ENCODE measurements at regions not wholly inside any gene's neighbourhood (a gene's known extent, or its start where the extent isn't known, plus 50 kb on each side); places are given as distances from the start of the nearest gene placed in this dataset.

DNA sequence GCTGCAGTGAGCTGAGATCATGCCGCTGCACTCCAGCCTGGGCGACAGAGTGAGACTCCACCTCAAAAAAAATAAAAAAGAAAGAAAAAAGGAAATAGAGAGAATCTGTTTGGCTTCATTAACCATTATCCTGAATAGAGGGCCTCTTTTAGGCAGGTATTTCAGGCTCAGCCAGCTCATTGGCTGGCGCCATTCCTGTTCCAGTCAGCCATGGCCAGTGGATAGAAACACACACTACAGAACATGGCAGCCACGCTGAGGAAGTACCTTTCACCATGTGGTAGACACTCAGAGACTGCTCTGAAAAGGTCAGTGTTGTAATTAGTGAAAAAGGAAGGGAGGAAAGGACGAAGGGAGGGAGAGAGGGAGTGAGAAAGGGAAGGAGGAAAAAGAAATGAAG is 340.0 kb upstream of the ACTBL2 start:
- Histone ChIP-seq H3K27me3 (no peaks in the 10 kb centered on the region), H3K4me1 (no peaks in the 10 kb centered on the region), H3K27ac (no peak overlapping the region), H3K36me3 (replicated peaks in 1 of 2; ENCODE audit: insufficient read depth in 1 of 2, low read depth in 2 of 2) (no peaks in the 10 kb centered on the region), H3K9me3 (no peaks in the 10 kb centered on the region), H3K4me3 (no peak overlapping the region)
- intact Hi-C loops (cut with DNase I) = no loop called here
- WGBS, 2 donors = 86 to 87% methylated on average over 5 of the region's 5 CpGs
- TF ChIP-seq, protein P1, sequence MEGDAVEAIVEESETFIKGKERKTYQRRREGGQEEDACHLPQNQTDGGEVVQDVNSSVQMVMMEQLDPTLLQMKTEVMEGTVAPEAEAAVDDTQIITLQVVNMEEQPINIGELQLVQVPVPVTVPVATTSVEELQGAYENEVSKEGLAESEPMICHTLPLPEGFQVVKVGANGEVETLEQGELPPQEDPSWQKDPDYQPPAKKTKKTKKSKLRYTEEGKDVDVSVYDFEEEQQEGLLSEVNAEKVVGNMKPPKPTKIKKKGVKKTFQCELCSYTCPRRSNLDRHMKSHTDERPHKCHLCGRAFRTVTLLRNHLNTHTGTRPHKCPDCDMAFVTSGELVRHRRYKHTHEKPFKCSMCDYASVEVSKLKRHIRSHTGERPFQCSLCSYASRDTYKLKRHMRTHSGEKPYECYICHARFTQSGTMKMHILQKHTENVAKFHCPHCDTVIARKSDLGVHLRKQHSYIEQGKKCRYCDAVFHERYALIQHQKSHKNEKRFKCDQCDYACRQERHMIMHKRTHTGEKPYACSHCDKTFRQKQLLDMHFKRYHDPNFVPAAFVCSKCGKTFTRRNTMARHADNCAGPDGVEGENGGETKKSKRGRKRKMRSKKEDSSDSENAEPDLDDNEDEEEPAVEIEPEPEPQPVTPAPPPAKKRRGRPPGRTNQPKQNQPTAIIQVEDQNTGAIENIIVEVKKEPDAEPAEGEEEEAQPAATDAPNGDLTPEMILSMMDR (IDR thresholded peaks at IDR 0.05) = no peak
- TF ChIP-seq POLR2A (IDR thresholded peaks at IDR 0.05) = no peak
- ATAC-seq = no peak
- no peak for DNase-seq

GRCh38 chr5:57818397-57818796 is 335.8 kb upstream of the ACTBL2 start:
- Histone ChIP-seq H3K9me3 (no peaks in the 10 kb centered on the region), H3K27me3 (no peaks in the 10 kb centered on the region), H3K4me1 (no peaks in the 10 kb centered on the region), H3K4me3 (no peak overlapping the region), H3K27ac (no peak overlapping the region), H3K36me3 (replicated peaks in 1 of 2; ENCODE audit: insufficient read depth in 1 of 2, low read depth in 2 of 2) (no peaks in the 10 kb centered on the region)
- DNase-seq (no peak), ATAC-seq (no peak)
- TF ChIP-seq, protein P1 (IDR thresholded peaks at IDR 0.05) = no peak
- TF ChIP-seq POLR2A (IDR thresholded peaks at IDR 0.05) = no peak
- intact Hi-C loops (cut with DNase I) = no loop called here

DNA sequence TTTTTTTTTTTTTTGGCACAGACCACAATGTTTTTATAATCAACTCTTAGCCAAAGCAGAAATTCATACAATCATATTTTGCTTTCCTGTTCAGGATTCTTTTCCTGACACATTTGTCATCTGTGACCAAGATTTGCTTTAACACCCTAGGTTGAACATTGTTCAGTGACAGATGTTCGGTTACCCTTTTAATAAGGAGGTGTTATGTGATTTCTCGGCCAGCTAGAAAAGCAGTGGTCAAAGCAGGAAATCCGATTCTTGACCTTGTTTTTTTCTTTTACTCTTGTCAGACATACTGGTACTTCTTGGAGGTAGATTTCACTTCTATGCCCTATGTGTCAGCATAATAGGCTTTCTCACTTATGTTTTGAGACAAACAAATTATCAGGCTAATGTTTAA is 335.3 kb upstream of the ACTBL2 start:
- WGBS, 2 donors = 66 to 71% methylated on average over 3 of the region's 3 CpGs
- H3K27me3 ChIP-seq = no peaks in the 10 kb centered on the region
- no peak for ATAC-seq
- H3K4me1 ChIP-seq = no peaks in the 10 kb centered on the region
- H3K36me3 ChIP-seq (replicated peaks in 1 of 2; ENCODE audit: insufficient read depth in 1 of 2, low read depth in 2 of 2) = no peaks in the 10 kb centered on the region
- TF ChIP-seq, protein P1 (IDR thresholded peaks at IDR 0.05) = no peak
- no peak for TF ChIP-seq POLR2A (IDR thresholded peaks at IDR 0.05)
- intact Hi-C loops (cut with DNase I) = no loop called here
- no peaks in the 10 kb centered on the region for H3K9me3 ChIP-seq
- no peak for DNase-seq
- H3K27ac ChIP-seq = no peak overlapping the region
- no peak overlapping the region for H3K4me3 ChIP-seq

DNA sequence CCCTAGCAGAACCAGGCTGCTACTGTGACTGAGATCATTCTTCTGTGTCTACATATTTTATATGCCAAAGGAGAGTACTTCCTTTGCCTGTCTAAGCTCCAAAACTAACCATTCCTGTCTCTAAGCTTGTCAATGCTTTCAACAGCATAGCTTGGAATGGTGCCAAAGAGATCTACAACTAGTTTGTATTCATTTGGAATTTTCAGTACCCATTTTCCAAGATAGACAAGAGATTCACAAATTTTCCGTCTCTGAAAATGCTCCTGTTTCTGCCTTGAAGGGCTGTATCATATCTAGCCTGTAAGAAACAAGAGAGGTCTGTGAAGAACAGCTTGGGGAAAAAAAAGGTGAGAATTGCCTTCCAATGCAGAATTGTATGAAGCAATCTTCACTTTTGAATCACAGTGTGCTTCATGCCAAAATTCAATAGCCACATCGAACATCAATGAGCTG is 334.4 kb upstream of the ACTBL2 start:
- no peak for ATAC-seq
- 72 to 77% methylated on average over 2 of the region's 2 CpGs for WGBS, 2 donors
- intact Hi-C loops (cut with DNase I) = no loop called here

DNA sequence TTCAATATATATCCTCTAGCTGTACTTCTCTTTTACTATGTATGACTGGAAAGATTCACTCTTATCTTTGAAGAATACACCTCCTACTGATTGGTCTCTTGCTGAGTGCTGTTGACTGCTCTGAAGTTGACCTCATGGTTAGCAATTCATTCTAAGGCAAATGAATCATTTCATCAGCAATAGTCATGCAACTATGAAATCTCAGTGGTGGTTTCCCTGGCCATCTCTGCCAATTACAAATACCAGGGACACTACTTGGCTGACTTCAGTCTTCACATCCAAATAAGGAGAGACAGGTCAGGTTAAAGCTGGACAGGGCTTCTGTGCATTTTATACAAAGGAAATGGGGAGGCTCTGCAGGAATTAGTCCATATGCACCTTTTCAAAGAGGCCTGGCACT is 333.5 kb upstream of the ACTBL2 start:
- H3K27me3 ChIP-seq = no peaks in the 10 kb centered on the region
- DNase-seq (no peak), ATAC-seq (no peak)
- H3K36me3 ChIP-seq (replicated peaks in 1 of 2; ENCODE audit: insufficient read depth in 1 of 2, low read depth in 2 of 2) = no peaks in the 10 kb centered on the region
- TF ChIP-seq, protein P1 (IDR thresholded peaks at IDR 0.05) = no peak
- TF ChIP-seq POLR2A (IDR thresholded peaks at IDR 0.05) = no peak
- intact Hi-C loops (cut with DNase I) = no loop called here
- no peaks in the 10 kb centered on the region for H3K9me3 ChIP-seq
- H3K27ac ChIP-seq = no peak overlapping the region
- H3K4me1 ChIP-seq = no peaks in the 10 kb centered on the region
- no peak overlapping the region for H3K4me3 ChIP-seq

More for the DNA sequence above, 334.4 kb upstream of the ACTBL2 start:
- Histone ChIP-seq H3K27ac (no peak overlapping the region), H3K4me1 (no peaks in the 10 kb centered on the region), H3K9me3 (no peaks in the 10 kb centered on the region), H3K4me3 (no peak overlapping the region), H3K27me3 (no peaks in the 10 kb centered on the region), H3K36me3 (replicated peaks in 1 of 2; ENCODE audit: insufficient read depth in 1 of 2, low read depth in 2 of 2) (no peaks in the 10 kb centered on the region)
- DNase-seq = no peak
- TF ChIP-seq, protein P1 (IDR thresholded peaks at IDR 0.05) = no peak
- no peak for TF ChIP-seq POLR2A (IDR thresholded peaks at IDR 0.05)
